GM21717 (cell line): ENCODE measurements at regions not wholly inside any gene's neighbourhood (a gene's known extent, or its start where the extent isn't known, plus 50 kb on each side); places are given as distances from the start of the nearest gene placed in this dataset.

Experiments
- ATAC-seq: cut with Tn5 transposase; IDR thresholded peaks from one replicate; pipeline ENCODE4 v1.9.1; 2021; ENCODE audit warnings: mild to moderate bottlenecking, moderate library complexity; ENCODE audit not compliant: unreplicated experiment

GRCh38 chr2:111219285-111219684 is 98.6 kb downstream of the BCL2L11 start:
- ATAC-seq: peak; percentile 84

DNA sequence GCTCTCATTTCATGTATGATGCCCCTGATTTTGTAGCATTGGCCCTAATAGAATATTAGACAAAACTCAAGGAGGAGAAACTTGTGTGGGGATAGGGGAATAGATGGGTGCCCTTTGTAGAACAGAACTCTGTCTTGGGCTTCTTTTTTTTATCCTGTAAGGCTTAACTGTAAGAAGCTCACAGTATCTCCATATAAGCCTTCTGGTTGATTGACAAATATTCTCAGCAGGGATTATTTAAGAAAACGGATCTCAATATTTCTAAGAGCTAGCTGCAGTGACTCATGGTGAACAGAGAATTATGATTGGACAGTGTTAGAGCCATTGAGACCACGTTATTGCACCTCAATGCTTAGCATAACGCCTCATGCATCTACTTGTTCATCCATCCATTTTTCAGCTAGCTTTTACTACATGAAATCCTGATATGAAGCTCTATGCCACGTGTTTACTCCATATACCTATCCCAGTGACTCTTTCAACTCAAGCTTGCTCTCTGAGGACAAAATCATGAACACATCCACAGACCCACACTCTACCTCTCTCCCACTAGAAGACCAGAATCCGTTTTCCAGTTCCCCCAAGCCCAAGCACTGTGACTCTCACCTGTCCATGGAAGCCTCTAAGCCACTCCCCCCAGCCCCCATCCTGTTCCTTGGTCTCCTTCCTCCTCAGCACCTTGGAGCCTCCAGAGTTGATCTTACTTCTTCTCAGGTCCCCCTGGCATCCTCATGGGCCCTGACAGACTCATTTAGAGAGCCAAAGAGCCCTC is 99.2 kb downstream of the BCL2L11 start:
- ATAC-seq: no peak

DNA sequence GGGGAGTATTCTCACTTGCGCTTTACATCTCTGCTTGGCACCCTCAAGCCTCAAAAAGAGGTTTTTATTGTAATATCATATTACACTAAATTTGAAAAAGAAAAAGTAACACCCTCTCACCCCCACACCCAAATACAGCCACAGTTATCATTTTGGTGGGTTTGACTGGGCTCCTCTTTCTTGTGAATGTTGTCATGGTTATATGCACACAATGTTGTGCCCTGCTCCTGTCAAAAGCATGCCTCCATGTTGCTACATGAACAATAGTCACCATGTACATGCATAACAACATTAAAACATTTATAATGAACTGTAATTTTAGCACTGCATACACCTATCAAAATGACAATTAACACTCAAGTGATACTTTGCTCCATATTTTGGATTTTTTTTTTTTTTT is 100.2 kb downstream of the BCL2L11 start:
- ATAC-seq: no peak

- no peak for ATAC-seq
These were observed 101.0 kb downstream of the BCL2L11 start for GRCh38 chr2:111221701-111222100.

DNA sequence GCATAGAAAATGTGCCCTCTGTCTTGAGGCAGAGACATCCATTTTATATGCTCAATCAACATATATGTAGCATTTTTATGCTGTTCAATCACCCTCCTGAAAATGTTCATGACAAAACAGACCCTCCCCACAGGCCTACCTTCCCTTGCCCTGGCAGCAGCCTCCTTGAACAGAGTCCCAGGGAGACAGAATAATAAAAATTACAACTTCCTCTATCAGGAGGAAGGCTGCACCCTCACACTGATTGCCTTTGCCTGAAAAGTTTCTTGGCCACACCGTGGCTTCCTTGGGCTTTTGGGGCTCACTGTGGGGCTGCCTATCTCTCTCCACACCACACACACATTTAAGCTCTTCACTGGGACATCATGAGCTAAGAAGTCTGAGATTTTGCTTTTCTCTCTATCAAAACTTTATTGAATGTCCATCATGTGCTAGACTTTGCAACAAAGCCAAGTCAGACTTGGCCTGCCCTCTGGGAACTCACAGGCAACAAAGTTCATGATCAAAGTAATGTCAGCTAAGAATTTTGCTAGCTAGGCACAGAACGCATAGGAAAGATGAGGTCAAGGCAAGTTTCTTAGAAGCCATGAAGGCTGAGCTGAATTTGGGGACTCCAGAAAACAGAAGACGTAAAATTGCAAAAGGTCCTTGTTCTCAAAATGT is 101.6 kb downstream of the BCL2L11 start:
- ATAC-seq: no peak

GRCh38 chr2:111225856-111226255 is 105.1 kb downstream of the BCL2L11 start:
- no peak for ATAC-seq

DNA sequence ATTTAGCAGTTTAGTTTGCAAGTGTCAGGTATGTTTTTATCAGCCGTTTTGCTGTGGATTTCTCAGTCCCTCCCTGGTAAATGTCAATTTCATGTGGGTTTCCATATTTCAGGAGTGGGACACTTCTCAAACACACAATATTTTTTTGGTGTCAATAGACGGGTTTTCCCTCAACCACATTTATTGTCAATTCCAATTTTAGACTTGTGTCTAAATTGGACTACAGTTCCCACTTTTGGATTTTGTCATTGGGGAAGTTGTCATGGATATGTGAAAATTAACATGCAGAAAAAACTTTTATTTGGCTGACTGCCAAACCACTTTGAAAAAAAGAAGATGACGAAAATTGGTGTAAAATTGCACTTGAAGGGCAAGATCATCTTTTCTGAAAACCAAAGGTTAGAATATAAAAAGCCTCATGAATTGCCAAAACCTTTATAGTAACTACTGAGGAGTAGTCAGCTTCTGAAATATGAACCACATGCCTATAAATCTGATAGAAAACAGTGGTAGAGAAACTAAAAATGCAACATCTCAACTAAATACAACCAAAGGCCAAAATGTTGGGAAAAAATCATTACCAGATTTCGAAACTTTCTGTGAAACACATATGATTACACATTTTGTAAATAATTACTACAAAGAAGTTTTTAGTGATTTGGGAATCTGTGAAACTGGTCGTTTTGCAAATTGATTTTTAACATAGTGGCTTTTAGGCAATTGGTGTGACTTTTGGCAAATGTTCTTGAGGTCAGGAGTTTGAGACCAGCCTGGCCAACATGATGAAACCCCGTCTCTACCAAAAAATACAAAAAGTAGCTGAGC is 106.4 kb downstream of the BCL2L11 start:
- no peak for ATAC-seq

DNA sequence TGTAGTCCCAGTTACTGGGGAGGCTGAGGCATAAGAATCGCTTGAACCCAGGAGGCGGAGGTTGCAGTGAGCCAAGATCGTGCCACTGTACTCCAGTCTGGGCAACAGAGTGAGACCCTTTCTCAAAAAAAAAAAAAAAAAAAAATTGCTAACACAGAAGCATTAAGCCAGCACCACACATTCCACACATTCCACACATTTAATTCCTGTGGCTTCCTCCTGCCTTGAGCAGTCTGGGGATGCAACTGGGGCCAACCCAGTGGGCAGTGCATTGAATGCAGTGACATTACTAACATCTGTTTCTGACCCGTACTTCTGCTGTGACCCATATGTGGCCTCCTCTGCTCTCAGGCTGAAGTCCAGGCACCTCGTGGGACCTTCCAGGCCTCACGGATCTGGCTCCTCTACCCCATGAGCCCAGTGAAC is 107.0 kb downstream of the BCL2L11 start:
- no peak for ATAC-seq

- no peak for ATAC-seq
These were observed 111.0 kb downstream of the BCL2L11 start for GRCh38 chr2:111231532-111232252.

DNA sequence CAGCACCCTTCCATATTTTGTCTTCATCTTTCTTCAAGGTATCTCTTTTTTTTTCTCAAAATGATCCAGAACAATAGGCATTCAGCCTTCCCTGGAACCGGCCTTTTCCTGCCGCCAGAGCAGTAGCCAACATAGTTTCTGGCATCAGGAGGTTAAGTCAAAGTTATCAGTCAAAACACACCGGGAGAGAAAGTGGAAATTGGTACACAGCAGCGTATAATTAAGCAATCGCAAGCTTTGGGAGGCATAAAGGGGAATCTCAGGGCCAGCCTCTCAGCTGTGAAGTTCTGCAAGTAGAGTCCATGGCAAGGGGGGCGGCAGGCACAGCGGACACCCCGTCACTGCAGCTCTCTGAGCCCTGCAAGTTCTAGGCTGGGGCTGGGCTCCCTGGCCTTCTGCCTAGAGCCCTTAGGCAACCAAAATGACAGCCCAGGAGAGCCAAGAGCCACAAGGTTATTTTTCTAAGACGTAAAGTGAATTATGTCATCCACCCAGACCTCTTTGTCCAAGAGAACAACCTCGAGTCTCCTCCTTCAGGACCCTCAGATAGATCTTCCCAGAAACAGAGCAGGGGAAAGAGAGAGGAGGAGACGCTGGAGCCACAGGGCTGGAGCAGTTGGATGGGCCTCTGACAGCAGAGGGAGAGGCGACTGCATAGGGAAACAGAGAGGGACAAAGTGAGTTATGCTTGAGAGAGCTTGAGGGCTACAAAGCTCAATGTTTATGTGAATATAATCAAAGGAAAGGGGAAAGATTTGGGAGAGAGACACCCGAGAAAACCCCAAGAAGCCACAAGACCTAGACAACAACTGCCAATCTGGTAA is 114.7 kb downstream of the BCL2L11 start:
- ATAC-seq: no peak

GRCh38 chr2:111236025-111236424 is 115.3 kb downstream of the BCL2L11 start:
- ATAC-seq: no peak

GRCh38 chr2:111238296-111238695 is 117.6 kb downstream of the BCL2L11 start:
- no peak for ATAC-seq

DNA sequence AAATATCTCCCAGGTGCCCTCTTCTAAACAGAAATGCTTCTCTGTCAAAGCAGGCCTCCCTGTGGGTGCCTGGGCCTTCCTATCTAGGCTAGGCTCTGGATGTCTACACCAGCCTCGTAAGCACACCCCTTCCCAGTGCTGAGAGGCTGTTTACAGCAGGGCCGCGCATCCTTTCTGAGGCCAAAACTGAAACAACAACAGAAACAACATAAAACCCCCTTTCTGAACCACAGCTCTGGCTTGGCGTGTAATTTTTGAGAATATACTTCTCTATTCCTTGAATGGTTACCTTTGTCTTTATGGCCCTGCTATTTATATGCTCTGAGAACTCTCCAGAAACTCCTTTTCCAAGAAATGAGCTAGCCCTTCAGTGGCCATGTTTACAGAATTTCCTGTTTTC is 118.4 kb downstream of the BCL2L11 start:
- ATAC-seq: peak; percentile 89

GRCh38 chr2:111239581-111240249 is 119.0 kb downstream of the BCL2L11 start:
- ATAC-seq: no peak

DNA sequence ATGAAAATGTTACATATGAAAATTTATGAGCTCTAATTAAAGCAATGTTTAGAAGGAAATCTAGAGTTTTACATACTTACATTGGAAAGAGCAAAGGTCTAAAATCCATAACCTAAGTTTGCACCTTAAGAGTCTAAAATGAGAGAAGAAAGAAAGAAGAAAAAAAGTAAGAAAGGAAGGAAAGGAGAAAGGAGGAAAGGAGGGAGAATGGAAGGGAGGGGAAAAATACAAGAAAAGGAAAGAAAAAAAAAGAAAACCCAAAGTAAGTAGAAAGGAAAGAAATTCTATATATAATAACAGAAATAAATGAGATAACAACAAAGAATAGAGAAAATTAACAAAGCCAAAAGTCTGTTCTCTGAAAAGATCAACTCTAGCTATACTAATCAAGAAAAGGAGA is 122.6 kb downstream of the BCL2L11 start:
- ATAC-seq: no peak

GRCh38 chr2:111244864-111245263 is 124.2 kb downstream of the BCL2L11 start:
- no peak for ATAC-seq

DNA sequence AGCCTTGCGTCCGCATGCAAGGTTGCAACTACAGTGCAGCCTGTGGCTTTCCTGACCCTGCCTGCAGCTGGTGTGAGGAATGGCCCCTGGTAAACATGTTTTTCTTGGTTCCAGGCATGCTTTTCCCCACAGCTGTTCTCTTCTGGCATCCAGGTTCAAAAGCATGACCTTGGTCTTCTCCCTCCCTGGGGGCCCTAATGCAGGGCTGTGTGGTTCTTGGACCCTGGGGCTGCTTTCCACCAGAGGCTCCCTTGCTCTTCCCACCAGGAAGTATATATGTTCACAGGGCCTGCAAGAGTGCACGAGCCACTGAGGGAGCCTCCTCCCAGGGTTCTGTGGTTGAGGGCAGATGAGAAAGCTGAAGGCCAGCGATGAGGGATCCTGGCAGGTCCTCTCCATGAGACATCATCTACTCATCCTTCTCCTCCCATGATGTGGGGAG is 125.9 kb downstream of the BCL2L11 start:
- no peak for ATAC-seq

DNA sequence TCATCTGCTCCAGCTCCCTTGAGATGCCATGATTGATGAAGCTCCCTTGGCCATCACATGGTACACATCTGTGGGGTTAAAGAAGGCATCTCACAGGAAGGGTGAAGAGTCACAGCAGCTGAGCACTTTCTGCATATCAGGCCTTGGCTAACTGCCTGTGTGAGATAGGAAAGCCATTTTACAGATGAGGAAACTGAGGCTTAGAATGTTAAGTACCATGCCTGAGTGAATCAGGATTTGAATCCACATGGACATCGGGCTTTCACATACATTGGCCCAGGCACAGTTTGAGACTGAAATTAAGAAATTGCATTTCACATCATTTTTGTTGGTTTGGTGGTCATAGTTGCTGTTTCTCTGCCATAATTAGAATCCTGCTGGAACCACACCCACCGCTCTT is 126.8 kb downstream of the BCL2L11 start:
- no peak for ATAC-seq

DNA sequence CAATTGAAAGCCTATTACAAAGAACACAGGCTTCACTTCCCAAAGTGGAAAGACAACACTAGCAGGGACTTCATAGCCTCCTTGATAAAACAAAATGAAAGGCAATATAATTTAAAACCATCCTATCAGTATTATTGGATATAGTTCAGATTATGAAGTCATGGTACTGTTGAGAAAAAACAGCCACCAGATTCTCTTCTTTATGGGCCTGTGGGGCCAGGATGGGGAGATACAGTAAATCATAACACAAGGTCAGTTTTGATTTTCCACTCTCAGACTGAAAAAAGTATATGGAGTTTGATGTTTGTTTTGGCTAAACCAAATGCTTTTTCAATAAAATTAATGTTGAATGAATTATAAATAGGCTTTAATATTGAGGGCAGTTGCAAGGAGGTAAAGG is 129.1 kb downstream of the BCL2L11 start:
- ATAC-seq: no peak
